A549 (cell line): ENCODE measurements at regions not wholly inside any gene's neighbourhood (a gene's known extent, or its start where the extent isn't known, plus 50 kb on each side); places are given as distances from the start of the nearest gene placed in this dataset.
"Not testable (repeated sequence)": the region's sequence is repeated elsewhere in the genome, so short reads cannot be mapped to it uniquely, and the experiment has no call there.

Experiments used
- ATAC-seq, 2 experiments: fragments of 200-7000 bp in 1 of 2; fragments of >200 bp in 1 of 2; cut with Nextera tagmentation in 1 of 2; cut with Tn5 transposase in 1 of 2; 3 replicates each; pipeline versions ENCODE4 v1.8.0 to v1.9.1; 2018 to 2020; ENCODE audit warnings: mild to moderate bottlenecking in 1 of 2, moderate library complexity in 1 of 2
- CTCF ChIA-PET: fragments of 300-600 bp; sonication (Branson Sonifier 250); formaldehyde crosslinking; extraction: SDS; loops from one replicate; lab custom pipeline; 2021; ENCODE audit warnings: antibody characterized with exemption, inconsistent platforms; lab: Yijun Ruan, JAX
- POLR2A ChIA-PET: fragments of 350-600 bp; formaldehyde crosslinking; extraction: SDS; loops from one replicate; lab custom pipeline; 2021; ENCODE audit warnings: antibody characterized with exemption, inconsistent platforms; lab: Yijun Ruan, JAX
- DNase-seq, 2 experiments: peaks; one replicate each; pipeline versions ENCODE4 v3.0.0 to v3.0.0-alpha.2; 2011 to 2016; ENCODE audit warnings: low read depth in 1 of 2, low spot score in 1 of 2
- FAIRE-seq: peaks from 2 replicates; lab custom pipeline; 2011; peaks lifted over from hg19 to GRCh38; lab: Jason Lieb, UNC
- H3K27ac ChIP-seq, 2 experiments: fragments of >200 bp; sonication (Bioruptor Twin); formaldehyde crosslinking; 3 replicates each; pipeline ENCODE4 v1.5.1; 2016 to 2017
- H3K4me1 ChIP-seq: fragments of >200 bp; sonication (Bioruptor Twin); formaldehyde crosslinking; 3 replicates; pipeline ENCODE4 v1.6.1; 2016
- H3K4me2 ChIP-seq: fragments of >200 bp; sonication (Bioruptor Twin); formaldehyde crosslinking; 3 replicates; pipeline ENCODE4 v1.6.1; 2016
- H3K4me3 ChIP-seq: fragments of >200 bp; sonication (Bioruptor Twin); formaldehyde crosslinking; 3 replicates; pipeline ENCODE4 v1.5.1; 2016
- H3K9me3 ChIP-seq: fragments of >200 bp; sonication (Bioruptor Twin); formaldehyde crosslinking; 3 replicates; pipeline ENCODE4 v1.6.1; 2016
- WGBS: methylation state at CpG from one replicate; pipeline ENCODE4 v1.1.6; 2017; ENCODE audit errors: missing lambda C conversion rate; 5-methylcytosine and 5-hydroxymethylcytosine counted together

- POLR2A ChIA-PET, H3K9me3 ChIP-seq, FAIRE-seq, H3K4me3 ChIP-seq, ATAC-seq, H3K27ac ChIP-seq, CTCF ChIA-PET, H3K4me2 ChIP-seq, DNase-seq, H3K4me1 ChIP-seq: not testable (repeated sequence)
- WGBS = 80% methylated on average over 3 of the region's 3 CpGs
Observed at GRCh38 chr2:131309833-131310232, 54.1 kb downstream of the RAB6D start.

GRCh38 chr2:131300153-131300552 is 63.8 kb downstream of the RAB6D start:
- H3K27ac ChIP-seq, POLR2A ChIA-PET, H3K9me3 ChIP-seq, H3K4me1 ChIP-seq, H3K4me3 ChIP-seq, CTCF ChIA-PET, DNase-seq, FAIRE-seq, H3K4me2 ChIP-seq: not testable (repeated sequence)
- WGBS = 70% methylated on average over 14 of the region's 34 CpGs
- peak; percentile 56 to 84; a peak in 5 of 6 replicates for ATAC-seq

- H3K4me2 ChIP-seq, H3K9me3 ChIP-seq, DNase-seq, FAIRE-seq, CTCF ChIA-PET, ATAC-seq, POLR2A ChIA-PET, H3K27ac ChIP-seq, H3K4me1 ChIP-seq, H3K4me3 ChIP-seq: not testable (repeated sequence)
- WGBS = no CpG with 5 or more reads among the region's 8 CpGs
Observed at GRCh38 chr2:131277857-131278256, 68.5 kb downstream of the POTEE start.

- POLR2A ChIA-PET, H3K4me1 ChIP-seq, H3K27ac ChIP-seq, H3K4me2 ChIP-seq, DNase-seq, FAIRE-seq, CTCF ChIA-PET, ATAC-seq, H3K4me3 ChIP-seq, H3K9me3 ChIP-seq: not testable (repeated sequence)
- WGBS = 18% methylated on average over 3 of the region's 11 CpGs
Observed at GRCh38 chr2:131277289-131277688, 68.0 kb downstream of the POTEE start.

- FAIRE-seq, ATAC-seq, POLR2A ChIA-PET, H3K4me2 ChIP-seq, H3K27ac ChIP-seq, H3K9me3 ChIP-seq, DNase-seq, H3K4me1 ChIP-seq, H3K4me3 ChIP-seq, CTCF ChIA-PET: not testable (repeated sequence)
- 16% methylated on average over 6 of the region's 8 CpGs for WGBS
Observed at GRCh38 chr2:131272019-131272418, 62.7 kb downstream of the POTEE start.

- ATAC-seq, FAIRE-seq, H3K4me2 ChIP-seq, H3K27ac ChIP-seq, DNase-seq, CTCF ChIA-PET, H3K4me3 ChIP-seq, POLR2A ChIA-PET, H3K4me1 ChIP-seq, H3K9me3 ChIP-seq: not testable (repeated sequence)
- 26% methylated on average over 5 of the region's 20 CpGs for WGBS
Observed at GRCh38 chr2:131264034-131264433, 54.7 kb downstream of the POTEE start.
